ENCODE measurements at regions not wholly inside any gene's neighbourhood (a gene's known extent, or its start where the extent isn't known, plus 50 kb on each side); places are given as distances from the start of the nearest gene placed in this dataset.

DNA sequence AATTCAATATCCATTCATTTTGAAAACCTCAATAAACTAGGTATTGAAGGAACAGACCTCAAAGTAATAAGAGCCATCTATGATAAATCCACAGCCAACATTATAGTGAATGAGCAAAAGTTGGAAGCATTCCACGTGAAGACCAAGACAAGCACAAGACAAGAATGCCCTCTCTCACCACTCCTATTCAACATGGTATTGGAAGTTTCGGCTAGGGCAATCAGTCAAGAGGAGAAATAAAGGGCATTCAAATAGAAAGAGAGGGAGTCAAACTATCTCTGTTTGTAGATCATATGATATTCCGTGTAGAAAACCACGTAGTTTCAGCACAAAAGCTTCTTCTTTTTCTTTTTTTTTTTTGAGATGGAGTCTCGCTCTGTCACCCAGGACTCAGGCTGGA, 550.3 kb downstream of the FSCB start:
- no peak for DNase-seq

DNA sequence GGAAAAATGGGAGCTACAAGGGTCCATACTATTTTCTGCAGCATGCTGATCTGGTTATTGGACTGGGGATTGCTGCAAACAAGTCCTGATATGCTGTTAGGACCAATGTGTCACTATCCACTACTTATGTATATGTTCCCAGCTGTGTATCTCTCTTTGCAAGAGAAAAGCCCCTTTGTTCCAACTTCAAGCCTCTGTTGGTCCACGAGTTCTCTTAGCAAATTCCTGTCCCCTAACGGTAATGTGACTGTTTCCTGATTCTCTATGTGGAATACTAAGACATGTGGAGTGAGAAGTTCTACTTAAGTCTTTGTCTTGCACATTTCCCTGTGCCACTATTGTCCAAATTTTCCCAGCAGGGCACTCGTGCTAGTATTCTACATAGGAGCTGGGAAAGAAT, 557.7 kb downstream of the FSCB start:
- no peak for DNase-seq

DNA sequence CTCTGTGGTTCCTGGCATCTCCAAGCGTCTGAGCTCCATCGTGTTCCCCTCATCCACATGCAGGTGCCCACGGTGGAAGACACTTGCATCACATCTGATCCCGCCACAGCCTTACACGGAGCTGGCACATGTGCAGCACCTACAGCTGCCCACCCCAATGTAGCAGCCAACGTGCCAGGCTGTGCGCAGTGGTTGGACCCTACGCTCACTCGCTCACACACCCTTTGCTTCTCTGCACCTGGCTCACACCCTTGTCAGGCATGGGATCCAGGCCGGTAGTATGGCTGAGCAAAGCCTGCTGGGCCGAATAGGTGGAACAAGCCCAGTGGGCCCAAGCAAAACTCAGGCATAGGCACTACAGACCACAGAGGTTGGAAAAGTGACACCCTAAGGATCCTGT, 567.2 kb downstream of the FSCB start:
- DNase-seq: no peak

DNA sequence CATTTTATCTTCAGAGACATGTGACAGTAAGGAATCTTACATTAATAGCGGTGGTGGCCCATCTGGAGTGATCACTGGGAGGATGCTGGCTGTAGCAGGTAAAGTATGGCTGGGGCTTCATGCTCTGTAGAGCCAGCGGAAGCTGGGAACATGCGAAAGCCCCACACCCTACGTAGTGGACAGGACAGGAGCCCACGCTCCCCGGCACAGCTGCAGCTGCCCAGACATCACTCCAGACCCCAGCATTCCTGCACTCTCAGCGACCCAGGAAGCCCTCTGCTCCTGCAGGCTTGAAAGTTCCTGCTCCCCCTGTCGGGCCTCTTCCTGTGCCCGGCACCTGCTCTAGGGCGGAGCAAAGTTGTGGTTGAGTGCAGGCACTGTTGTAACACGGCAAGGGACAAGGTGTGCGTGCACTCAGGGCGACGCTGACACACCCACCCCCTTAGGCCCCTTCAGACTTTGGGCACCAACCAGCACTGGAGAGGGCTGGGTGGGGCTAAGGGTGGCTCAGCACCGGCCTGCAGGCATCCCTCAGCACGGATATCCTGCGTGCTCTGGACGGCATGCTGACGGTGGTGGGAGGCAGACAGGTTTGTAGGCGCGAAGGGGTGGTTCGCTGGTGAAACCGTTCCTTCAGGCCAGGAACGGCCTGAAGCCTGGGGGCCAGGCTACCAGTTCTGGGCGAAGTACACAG, 568.3 kb downstream of the FSCB start:
- DNase-seq: no peak

DNA sequence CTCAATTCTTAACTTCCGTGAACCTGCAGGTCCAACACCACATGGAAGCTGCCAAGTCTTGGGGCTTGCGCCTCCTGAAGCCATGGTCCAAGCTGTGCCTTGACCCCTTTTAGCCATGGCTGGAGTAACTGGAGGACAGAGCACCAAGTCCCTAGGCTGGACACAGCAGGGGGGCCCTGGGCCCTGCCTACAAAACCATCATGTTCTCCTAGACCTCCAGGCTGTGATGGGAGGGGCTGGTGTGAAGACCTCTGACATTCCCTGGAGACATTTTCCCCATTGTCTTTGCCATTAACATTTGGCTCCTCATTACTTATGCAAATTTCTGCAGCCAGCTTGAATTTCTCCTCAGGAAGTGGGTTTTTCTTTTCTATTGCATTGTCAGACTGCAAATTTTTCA, 570.1 kb downstream of the FSCB start:
- no peak for DNase-seq

DNA sequence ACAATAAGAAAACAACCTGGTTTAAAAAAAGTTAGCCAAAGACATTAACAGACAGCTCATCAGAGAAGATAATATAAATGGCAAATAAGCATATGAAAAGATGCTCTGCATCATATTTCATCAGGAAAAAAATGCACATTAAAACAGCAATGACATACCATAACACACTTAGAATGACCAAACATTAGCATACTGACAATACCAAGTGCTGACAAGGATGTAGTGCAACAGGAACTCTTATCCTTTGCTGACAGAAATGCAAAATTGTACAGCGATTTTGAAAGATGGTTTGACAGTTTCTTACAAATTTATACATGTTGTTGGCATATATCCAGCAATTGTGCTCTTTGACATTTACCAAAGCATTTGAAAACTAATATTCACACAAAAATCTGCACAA, 573.0 kb downstream of the FSCB start:
- no peak for DNase-seq

DNA sequence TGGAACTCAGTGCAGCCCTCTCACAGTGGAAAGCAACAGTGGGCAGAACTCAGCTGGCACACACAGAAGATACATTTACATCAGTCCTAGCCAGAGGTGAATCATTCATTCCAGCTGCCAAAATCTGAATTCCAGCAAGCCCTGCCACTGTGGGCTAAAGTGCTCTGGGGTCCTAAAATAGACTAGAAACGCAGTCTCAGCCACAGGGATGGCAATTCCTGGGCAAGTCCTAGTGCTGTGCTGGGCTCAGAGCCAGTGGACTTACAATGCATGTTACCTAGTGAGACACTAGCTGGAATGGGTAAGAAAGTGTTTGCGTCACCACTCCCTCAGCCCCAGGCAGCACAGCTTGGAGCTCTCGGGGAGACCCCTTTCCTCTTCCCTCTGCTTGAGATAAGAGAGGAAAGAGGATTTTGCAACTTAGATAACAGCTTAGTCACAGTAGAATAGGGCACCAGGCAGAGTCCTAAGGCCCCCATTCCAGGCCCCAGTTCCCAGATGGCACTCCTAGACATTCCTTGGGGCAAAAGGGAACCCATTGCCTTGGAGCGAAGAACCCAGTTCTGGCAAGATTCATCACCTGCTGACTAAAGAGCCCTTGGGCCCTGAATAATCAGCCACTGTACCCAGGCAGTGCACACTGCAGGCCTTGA, 592.9 kb downstream of the FSCB start:
- DNase-seq: no peak

DNA sequence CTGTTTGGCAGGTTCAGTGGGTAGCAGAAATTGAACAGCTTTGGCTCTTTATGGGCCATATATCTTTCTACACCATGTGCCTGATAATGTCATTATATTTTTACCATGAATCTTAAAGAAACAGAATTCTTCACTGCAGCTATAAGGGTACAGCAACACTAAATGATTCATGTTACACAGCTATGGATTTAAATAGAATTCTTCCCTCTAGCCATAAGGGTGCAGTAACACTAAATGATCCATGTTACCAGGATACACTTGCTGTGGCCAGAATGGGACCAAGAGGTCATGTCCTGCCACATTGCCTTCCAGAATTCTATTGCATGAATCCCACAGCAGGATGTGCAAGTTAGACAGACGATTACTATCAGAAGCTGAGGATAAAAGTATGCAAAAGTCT, 603.9 kb downstream of the FSCB start:
- DNase-seq: no peak

DNA sequence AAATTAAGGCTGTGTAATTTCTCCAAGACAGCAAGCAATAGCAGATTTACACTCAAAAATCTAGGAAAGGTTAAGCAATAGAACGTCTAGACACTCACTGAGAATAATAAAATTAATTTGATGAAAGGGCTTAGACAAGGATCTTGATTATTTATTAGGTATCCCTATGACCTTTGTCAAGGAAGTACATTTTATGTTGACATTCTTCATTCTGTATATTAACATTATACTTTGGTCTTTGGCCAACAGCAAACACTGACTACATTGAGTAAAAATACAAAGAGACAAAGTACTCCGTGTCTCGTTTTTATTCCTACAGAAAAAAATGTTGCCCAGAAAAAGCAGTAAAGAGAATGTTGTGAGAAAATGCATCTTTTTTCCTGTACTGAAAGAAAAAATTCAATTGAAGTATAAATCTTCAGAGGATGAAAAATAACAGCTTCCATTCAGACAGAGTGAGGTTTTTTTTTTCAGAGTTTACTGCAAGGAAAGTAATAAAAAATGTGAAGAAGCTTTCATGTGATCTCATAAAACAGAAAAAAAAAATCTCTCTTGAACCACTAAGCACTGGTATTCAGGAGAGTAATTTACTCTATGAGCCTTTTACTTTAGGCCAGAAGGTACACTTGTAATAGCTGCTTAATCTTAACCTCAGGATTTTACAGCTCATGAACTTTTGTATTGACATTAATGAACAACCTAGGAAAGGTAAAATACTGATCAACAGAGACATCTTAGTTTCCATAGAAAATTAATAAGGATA, 605.0 kb downstream of the FSCB start:
- no peak for DNase-seq

DNA sequence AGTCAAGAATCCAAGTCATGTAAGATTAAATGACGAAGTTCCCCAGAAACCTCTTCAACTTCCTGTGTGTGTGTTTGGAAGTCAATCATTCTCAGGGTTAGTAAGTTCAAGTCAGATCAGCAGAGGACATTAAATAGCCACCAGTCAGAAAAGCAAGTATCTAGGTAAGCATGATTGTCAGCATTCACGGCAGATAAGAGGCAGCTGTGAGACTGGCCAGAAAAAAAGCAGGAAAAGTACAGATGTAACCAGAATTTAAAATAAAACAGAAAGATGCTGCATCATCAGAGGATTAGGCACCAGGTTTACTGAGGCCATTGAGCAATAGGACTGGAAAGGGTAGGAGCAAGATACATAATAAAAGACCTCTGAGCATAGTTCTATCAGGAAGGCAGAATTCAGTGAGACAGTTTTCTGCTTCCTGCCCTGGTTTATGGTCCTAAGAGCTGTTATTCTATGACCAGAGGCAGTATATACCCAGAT, 606.9 kb downstream of the FSCB start:
- no peak for DNase-seq

DNA sequence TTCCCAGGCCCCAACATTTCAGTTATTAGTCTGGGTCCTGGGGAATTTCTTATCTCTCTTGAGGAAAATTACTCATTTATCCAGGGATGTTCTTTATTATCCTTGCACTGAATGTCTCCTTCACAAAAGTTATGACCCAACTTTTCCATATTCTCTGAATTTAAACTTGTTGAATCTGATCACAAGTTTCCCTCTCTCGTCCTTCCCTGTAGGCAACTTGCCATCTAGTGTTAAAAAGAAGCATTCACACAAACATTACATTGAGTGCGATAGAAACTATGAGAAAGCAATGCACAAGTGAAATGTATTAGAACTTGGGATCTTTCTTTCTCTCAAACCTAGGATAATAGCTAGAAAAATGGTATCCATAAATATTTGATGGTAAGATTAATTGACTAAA, 608.4 kb downstream of the FSCB start:
- DNase-seq: no peak

DNA sequence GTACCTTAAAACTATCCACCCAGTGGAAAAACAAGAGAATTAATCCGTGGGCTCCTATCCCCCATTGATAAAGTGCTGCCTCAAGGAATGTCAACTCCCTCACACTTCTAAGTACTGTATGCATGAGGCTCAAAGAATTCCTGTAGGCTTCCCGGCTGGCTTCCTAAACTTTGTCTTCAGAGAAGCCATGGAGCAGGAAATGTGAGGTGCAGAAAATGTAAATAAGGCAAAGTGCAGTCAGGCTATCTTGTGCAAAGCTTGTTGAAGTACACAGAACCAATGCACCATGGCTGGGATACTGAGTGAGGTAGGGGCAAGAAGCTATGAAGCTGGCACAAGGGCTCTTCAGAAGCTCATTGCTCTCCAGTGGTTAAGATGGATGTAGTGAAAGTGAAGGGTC, 611.0 kb downstream of the FSCB start:
- DNase-seq: no peak

DNA sequence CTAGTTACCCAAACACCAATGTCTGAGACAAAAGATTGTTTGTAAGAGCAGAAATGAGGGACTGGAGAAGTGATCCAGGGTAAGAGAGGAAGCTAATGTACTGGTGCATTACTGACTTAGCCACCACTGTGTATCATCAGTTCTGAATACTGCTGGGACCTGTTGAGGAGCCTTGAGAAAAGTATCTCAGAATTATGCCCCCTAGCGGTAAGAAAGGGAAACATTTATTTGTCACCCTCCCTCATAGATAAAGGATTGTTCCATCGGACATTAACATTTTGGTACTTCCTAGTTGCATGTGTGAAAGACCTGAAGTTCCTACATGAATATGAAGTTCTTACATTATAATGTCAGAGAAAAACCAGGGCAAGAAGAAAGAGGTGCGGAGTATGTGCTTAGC, 612.5 kb downstream of the FSCB start:
- peak in 1 of 2 experiments; percentile 46 for DNase-seq

DNA sequence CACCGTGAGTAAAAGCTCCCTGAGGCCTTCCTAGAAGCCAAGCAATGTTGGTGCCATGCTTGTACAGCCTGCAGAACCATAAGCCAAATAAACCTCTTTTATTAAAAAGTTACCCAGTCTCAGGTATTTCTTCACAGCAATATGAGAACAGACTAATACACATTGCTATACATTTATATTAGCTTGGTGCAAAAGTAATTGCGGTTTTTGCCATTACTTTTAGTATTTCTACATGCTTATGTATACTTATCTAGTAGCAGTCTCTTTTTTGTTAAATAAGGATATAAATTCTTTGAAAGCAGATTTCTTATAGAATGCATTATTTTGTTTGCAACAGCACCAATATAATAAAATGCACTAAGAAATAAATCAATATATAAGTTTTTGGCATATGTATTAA, 619.6 kb downstream of the FSCB start:
- DNase-seq: no peak

DNA sequence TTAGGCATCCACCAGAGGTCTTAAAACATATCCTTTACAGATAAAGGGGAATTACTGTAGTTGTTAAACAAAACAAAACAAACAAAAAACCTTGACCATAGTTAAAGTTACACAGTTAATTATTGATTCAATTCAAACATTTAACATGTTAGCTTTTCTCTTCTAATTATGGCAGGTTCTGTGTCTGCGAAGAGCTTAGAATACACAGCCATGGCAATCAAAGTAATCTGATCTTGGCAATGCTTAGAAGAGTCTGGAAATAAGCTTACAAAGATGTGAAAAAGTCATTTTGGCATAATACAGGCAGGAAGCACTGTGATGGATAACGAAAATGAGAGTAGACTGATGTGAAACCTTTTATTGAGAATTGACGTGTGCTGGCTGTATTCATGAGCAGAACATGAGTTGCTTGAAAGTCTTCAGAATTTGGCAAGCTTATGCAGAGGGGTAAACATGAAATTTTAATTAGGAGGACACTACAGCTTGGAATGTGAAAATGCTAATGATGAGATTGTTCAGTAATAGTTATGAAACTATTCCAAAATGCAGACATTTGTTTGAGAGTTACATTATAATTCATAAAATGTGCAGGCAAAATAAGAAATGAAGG, 629.6 kb downstream of the FSCB start:
- DNase-seq: no peak

DNA sequence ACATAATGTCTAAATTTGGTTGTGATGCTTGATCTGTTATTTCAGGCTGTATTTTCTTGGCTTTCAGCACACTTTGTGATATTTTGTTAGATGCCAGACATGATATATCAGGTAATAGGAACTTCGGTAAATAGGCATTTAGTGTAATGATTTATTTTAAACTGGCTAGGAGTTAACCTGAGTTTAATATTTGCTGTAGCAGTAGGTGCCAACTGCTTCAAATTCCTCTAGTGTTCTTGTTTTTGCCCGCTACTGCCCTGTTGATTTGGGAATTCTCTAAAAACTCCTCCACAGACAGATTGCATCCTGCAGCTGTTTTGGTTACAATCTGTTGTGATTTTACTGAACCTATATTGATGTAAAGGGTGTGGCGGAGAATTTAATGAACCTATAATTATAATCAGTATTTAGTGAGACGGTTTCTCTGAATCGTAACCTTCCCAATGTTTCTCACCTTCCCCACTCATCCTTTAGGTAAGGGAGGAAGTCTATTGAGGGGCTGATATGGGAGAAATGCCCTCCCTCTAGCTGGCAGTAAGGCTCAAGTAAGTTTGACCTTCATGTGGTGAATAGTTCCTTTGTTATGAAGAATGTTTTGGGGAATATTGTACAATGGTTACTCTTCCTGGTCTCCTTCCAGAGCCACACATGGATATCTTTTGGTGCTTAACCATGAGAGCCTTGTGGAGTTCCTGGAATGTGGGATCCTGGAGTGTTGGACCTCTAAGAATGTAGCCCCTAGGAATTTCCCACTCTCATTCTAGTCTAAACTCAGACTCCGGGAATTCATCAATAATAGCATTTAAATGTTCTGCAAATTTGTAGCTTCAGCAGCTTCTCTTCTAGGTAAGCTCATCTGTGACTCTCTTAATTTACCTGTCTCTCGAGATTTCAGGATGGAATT, 634.1 kb downstream of the FSCB start:
- no peak for DNase-seq

DNA sequence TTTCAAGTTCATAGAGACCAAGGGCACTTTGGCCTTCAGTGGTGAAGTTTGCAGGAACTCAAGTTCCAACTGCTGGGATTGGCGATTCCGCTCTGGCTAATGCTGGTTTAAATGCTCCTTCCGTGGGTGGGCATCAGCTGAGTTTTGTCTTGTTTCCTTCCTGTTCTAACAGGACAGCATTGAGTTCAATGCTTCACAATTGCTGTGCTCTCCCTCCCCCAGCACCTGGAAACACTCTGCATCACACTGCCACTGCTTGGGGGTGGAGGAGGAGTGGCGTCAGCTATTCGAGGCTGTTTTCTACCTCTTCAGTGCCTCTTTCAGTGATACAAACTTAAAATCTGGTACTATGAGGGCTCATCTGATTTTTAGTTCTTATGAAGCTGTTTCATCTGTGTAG, 634.9 kb downstream of the FSCB start:
- no peak for DNase-seq

DNA sequence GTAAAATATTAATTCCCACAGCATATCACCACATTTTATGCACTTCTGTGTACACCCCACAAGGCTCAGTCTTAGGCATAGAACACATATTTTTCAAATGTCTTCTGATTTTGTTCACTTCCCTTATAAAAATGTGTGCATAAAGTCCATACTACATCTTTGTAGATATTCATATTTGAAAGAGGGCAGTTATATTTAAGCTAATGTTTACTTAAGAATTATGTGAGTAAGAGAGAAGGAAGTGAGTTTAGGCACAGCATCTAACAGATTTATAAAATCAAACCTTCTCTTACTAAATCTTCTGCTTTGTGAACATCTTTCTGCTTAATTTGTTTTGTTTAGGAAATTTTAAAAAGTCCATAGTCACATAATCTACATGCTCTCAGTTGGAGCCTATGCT, 648.1 kb downstream of the FSCB start:
- no peak for DNase-seq

DNA sequence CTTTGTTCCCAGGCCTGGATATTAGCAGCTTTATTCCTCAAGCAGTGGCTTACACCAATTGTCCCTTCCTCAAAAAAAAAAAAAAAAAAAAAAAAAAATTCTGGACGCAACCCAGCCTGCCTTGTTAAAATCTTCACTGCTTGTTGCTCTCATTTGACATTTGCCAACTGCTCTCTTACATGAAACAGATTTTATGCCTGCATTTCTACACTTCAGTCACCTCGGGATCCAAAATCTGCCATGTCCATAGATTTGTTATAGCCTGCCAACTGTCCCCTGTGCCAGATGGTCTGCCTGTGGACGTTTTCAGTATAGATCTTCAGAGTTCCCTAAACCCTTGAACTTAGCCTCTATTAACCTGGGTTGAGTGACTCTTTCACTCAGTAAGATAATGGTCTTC, 651.5 kb downstream of the FSCB start:
- DNase-seq: no peak

DNA sequence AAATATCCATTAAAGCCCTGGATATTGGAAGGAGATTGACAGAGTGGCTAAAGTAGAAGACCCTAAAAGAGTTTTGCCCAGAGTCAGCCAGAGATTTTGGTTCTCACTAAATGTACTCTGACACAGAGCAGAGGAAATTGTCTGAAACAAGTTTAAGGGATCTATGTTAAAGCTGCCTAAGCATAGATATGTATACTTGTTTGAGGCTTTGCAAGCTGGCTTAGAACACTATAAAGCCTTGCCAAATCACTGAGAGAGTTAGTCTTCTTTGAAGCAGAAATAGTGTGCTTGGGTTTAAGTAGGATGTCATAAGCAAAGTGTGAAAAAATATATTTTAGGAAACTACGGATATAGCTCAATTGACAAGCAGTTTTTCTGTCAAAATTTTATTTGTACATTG, 653.5 kb downstream of the FSCB start:
- DNase-seq: no peak

DNA sequence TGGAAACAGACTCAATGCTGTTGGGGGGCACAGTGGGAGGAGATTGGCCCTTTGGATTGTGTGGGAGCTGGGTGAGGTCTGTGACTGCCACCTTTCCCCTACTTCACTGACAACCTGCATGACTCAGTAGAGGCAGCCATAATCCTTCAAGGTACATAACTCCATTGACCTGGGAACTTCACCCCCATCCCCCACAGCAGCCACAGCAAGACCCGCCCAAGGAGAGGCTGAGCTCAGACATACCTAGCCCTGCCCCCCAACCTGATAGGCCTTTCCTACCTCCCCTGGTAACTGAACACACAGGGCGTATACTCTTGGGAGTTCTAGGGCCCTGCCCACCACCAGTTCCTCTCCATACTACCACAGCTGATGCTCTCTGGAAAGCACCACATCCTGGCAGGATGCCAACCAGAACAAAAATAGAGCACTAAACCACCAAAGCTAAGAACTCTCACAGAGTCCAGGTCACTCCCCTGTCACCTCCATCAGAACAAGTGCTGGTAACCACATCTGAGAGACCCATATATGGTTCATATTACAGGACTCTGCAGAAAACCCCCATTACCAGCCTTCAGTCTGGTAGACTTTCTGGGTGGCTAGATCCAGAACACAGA, 703.9 kb downstream of the FSCB start:
- DNase-seq: no peak

DNA sequence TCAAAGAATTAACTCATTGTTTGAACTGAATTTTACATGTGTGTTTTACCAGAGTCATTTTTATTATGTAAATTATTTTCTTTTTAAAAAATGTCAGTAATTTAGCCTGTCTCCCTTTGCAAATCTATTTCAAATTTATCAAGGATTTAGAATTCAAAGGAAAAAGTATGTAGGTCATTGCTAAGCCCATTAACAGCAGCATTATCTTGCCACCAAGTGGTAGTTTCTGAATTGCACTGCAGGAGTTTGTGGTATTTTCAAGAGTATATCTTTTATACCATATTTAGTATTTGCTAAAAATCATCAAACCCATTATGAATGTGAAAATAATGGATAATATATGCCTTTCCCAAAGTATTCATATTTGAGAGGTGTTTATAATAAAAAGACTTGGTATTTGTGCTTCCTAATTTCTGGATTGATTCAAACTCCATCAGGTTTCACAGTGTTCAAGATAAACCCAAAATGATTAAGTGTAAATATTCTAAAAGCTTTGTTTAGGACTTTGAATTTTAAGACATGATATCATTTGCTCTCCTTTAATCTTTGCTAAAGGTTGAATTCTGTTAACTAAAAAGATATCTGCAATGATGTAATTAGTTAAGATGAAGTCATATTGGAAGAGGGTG, 711.4 kb downstream of the FSCB start:
- DNase-seq: no peak
